HepG2 (cell line): ENCODE measurements at regions not wholly inside any gene's neighbourhood (a gene's known extent, or its start where the extent isn't known, plus 50 kb on each side); places are given as distances from the start of the nearest gene placed in this dataset.
A peak's percentile ranks its signal among the peaks of the same experiment; 100 is the strongest.

Experiments used
- ATF2 ChIP-seq: sonication (generic); formaldehyde crosslinking; IDR thresholded peaks from 2 replicates; pipeline ENCODE4 v1.4.0; 2020; ENCODE audit warnings: missing genetic modification reagents
- CAMTA2 ChIP-seq: sonication (generic); formaldehyde crosslinking; IDR thresholded peaks from 2 replicates; pipeline ENCODE4 v1.4.0; 2020; ENCODE audit warnings: mild to moderate bottlenecking, missing genetic modification reagents, borderline replicate concordance
- ELF1 ChIP-seq: sonication (generic); formaldehyde crosslinking; IDR thresholded peaks from 2 replicates; pipeline ENCODE4 v1.4.0; 2020; ENCODE audit warnings: missing genetic modification reagents
- FOXA1 ChIP-seq, 2 experiments: fragments of 450-650 bp in 1 of 2; sonication (generic) in 1 of 2; formaldehyde crosslinking in 1 of 2; IDR thresholded peaks; 2 replicates each; pipeline versions ENCODE4 v1.4.0 to v1.6.1; 2016 to 2020; ENCODE audit warnings: missing genetic modification reagents in 1 of 2
- FOXO4 ChIP-seq: sonication (generic); formaldehyde crosslinking; conservative IDR thresholded peaks from 2 replicates; pipeline ENCODE4 v1.8.1; 2023; ENCODE audit warnings: missing genetic modification reagents
- KDM4B ChIP-seq: sonication (generic); formaldehyde crosslinking; IDR thresholded peaks from 2 replicates; pipeline ENCODE4 v1.4.0; 2020; ENCODE audit warnings: missing genetic modification reagents
- MAF1 ChIP-seq: sonication (generic); formaldehyde crosslinking; IDR thresholded peaks from 2 replicates; pipeline ENCODE4 v1.5.0; 2020; ENCODE audit warnings: missing genetic modification reagents, borderline replicate concordance
- MAX ChIP-seq: IDR thresholded peaks from 2 replicates; pipeline ENCODE4 v1.6.1; 2012; ENCODE audit warnings: inconsistent platforms
- PATZ1 ChIP-seq: sonication (generic); formaldehyde crosslinking; IDR thresholded peaks from 2 replicates; pipeline ENCODE4 v1.4.0; 2020; ENCODE audit warnings: missing genetic modification reagents
- PAX8 ChIP-seq: sonication (generic); formaldehyde crosslinking; IDR thresholded peaks from 2 replicates; pipeline ENCODE4 v1.8.0; 2022; ENCODE audit warnings: mild to moderate bottlenecking, missing genetic modification reagents, borderline replicate concordance
- REPIN1 ChIP-seq: sonication (generic); formaldehyde crosslinking; IDR thresholded peaks from 2 replicates; pipeline ENCODE4 v1.8.0; 2022; ENCODE audit warnings: missing genetic modification reagents, low read depth, mild to moderate bottlenecking, borderline replicate concordance
- RNF2 ChIP-seq: fragments of 450-650 bp; conservative IDR thresholded peaks from 2 replicates; pipeline ENCODE4 v1.6.1; 2016; ENCODE audit warnings: low read depth
- RXRA ChIP-seq: sonication (generic); formaldehyde crosslinking; IDR thresholded peaks from 2 replicates; pipeline ENCODE4 v1.5.1; 2020; ENCODE audit warnings: missing genetic modification reagents
- RXRB ChIP-seq: IDR thresholded peaks from 2 replicates; pipeline ENCODE4 v1.6.1; 2016; ENCODE audit warnings: borderline replicate concordance, missing genetic modification reagents, missing compliant biosample characterization
- SALL1 ChIP-seq: sonication (generic); formaldehyde crosslinking; IDR thresholded peaks from 2 replicates; pipeline ENCODE4 v1.8.0; 2022; ENCODE audit warnings: mild to moderate bottlenecking, missing genetic modification reagents
- SCMH1 ChIP-seq: sonication (generic); formaldehyde crosslinking; IDR thresholded peaks from 2 replicates; pipeline ENCODE4 v1.9.0; 2021; ENCODE audit warnings: missing genetic modification reagents, mild to moderate bottlenecking, borderline replicate concordance
- SRSF1 ChIP-seq: fragments of 200-400 bp; formaldehyde crosslinking; optimal IDR thresholded peaks from 2 replicates; pipeline ENCODE3; 2017; ENCODE audit warnings: mild to moderate bottlenecking, low read depth, low read length, moderate library complexity
- TMF1 ChIP-seq: sonication (generic); formaldehyde crosslinking; IDR thresholded peaks from 2 replicates; pipeline ENCODE4 v1.8.1; 2022; ENCODE audit warnings: low read depth, missing genetic modification reagents
- XRCC5 ChIP-seq: fragments of 200-400 bp; formaldehyde crosslinking; optimal IDR thresholded peaks from 2 replicates; pipeline ENCODE3; 2017; ENCODE audit warnings: mild to moderate bottlenecking, low read length
- ZFP36 ChIP-seq: fragments of 150-350 bp; IDR thresholded peaks from 2 replicates; pipeline ENCODE4 v1.6.1; 2018; ENCODE audit warnings: borderline replicate concordance, low read length, low read depth; ENCODE audit not compliant: partially characterized antibody
- ZMYM4 ChIP-seq: sonication (generic); formaldehyde crosslinking; IDR thresholded peaks from 2 replicates; pipeline ENCODE4 v1.8.1; 2023; ENCODE audit warnings: mild to moderate bottlenecking, missing genetic modification reagents
- ZNF10 ChIP-seq: sonication (generic); formaldehyde crosslinking; IDR thresholded peaks from 2 replicates; pipeline ENCODE4 v1.4.0; 2020; ENCODE audit warnings: mild to moderate bottlenecking, low read depth, missing genetic modification reagents, borderline replicate concordance
- ZNF331 ChIP-seq: sonication (generic); formaldehyde crosslinking; IDR thresholded peaks from 2 replicates; pipeline ENCODE4 v1.4.0; 2020; ENCODE audit warnings: missing genetic modification reagents
- ZNF644 ChIP-seq: IDR thresholded peaks from 2 replicates; pipeline ENCODE4 v1.6.1; 2016; ENCODE audit warnings: low read depth
- ZNF724P ChIP-seq: sonication (generic); formaldehyde crosslinking; IDR thresholded peaks from 2 replicates; pipeline ENCODE4 v1.8.0; 2022; ENCODE audit warnings: missing genetic modification reagents, borderline replicate concordance

GRCh38 chr2:146412625-146413024 lies 1432.2 kb upstream of the ACVR2A start (continued):
- TF ChIP-seq ATF2 (CRISPR knock-in tag) (0 out of 2 replicates have a peak, but pooled peaks have one; percentile 44), ZNF724P (no peak), XRCC5 (peak; percentile 90), PAX8 (CRISPR knock-in tag) (no peak), PATZ1 (peak; percentile 53; the same call in 1 of the 2 replicates), ZMYM4 (CRISPR knock-in tag) (peak; percentile 59; the same call in 1 of the 2 replicates), REPIN1 (CRISPR knock-in tag) (peak; percentile 80), RXRA (CRISPR knock-in tag) (0 out of 2 replicates have a peak, but pooled peaks have one; percentile 20), ZNF644 (peak; percentile 46; the same call in 1 of the 2 replicates), RNF2 (no peak), MAX (peak; percentile 30; the same call in 1 of the 2 replicates), ZFP36 (no peak), ELF1 (0 out of 2 replicates have a peak, but pooled peaks have one; percentile 30), RXRB (CRISPR knock-in tag) (peak; percentile 64), FOXO4 (CRISPR knock-in tag) (no peak), FOXA1 (IDR thresholded peaks at IDR 0.05) (no peak), FOXA1 (CRISPR knock-in tag; IDR thresholded peaks at IDR 0.05) (no peak), ZNF10 (no peak), SALL1 (peak; percentile 68), KDM4B (no peak), SRSF1 (no peak), CAMTA2 (CRISPR knock-in tag) (no peak), TMF1 (0 out of 2 replicates have a peak, but pooled peaks have one; percentile 57), SCMH1 (CRISPR knock-in tag) (no peak), MAF1 (CRISPR knock-in tag) (no peak), ZNF331 (CRISPR knock-in tag) (0 out of 2 replicates have a peak, but pooled peaks have one; percentile 31)
